ENCODE measurements at regions not wholly inside any gene's neighbourhood (a gene's known extent, or its start where the extent isn't known, plus 50 kb on each side); places are given as distances from the start of the nearest gene placed in this dataset.

DNA sequence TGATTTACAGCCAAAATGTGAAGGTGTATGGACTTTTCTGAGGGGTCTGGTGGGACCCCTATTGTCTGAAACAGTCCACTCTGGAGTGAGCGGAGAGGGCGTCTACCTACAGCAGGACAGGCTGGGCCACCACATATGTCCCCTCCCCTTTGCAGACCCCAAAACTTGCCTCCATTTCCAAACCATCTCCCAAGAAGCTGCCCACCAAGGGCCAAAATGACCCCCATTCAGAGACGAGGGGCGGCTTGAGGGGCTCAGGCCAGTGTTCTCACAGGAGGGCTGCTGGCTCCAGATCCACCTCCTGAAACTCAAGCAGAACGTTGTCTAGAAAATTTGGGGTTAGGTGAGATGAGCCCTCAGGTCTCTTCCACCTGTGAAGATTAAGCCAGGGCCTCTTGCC lies 161.1 kb upstream of the SALL3 start:
- TF ChIP-seq EZH2phosphoT487 (IDR thresholded peaks at IDR 0.05; ENCODE audit: borderline replicate concordance, low read length): no peak
- TF ChIP-seq, protein P1, sequence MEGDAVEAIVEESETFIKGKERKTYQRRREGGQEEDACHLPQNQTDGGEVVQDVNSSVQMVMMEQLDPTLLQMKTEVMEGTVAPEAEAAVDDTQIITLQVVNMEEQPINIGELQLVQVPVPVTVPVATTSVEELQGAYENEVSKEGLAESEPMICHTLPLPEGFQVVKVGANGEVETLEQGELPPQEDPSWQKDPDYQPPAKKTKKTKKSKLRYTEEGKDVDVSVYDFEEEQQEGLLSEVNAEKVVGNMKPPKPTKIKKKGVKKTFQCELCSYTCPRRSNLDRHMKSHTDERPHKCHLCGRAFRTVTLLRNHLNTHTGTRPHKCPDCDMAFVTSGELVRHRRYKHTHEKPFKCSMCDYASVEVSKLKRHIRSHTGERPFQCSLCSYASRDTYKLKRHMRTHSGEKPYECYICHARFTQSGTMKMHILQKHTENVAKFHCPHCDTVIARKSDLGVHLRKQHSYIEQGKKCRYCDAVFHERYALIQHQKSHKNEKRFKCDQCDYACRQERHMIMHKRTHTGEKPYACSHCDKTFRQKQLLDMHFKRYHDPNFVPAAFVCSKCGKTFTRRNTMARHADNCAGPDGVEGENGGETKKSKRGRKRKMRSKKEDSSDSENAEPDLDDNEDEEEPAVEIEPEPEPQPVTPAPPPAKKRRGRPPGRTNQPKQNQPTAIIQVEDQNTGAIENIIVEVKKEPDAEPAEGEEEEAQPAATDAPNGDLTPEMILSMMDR (IDR thresholded peaks at IDR 0.05; ENCODE audit: low read depth, low read length, poor library complexity, severe bottlenecking): no peak
